ENCODE measurements at regions not wholly inside any gene's neighbourhood (a gene's known extent, or its start where the extent isn't known, plus 50 kb on each side); places are given as distances from the start of the nearest gene placed in this dataset.

DNA sequence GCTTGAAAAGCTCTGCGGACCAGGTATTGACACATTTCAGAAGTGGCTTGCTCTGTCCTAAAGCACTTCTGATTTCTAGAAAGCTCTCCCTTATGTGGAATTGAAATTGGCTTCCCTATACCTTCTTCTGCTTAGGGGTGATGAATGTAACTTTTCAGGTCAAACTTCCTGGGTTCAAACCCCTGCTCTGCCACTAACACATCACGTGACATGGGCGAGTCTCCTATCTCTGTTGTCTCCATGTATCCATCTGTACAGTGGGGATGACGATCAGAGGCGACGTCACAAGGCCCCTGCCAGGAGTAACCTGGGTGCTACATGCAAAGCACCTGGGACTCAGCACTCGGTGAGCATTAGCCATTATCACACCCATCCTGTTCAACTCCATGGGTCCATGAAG is 73.7 kb upstream of the PIWIL1 start:
- H2AFZ ChIP-seq (ENCODE audit: low read length): no peak overlapping the region
- H3K18ac ChIP-seq (ENCODE audit: extremely low read depth, low read length): no peak overlapping the region
- ChIA-PET POLR2A (ENCODE audit: partially characterized antibody) (no interaction called here), CTCF (ENCODE audit: partially characterized antibody) (interaction anchor here (0.9 to 1.1 kb wide), 2 partner anchors 13 to 217 kb away, joined by 3 to 4 read pairs; no protein-coding TSS in a partner anchor)
- H2BK5ac ChIP-seq (ENCODE audit: low read depth, low read length): no peak overlapping the region
- no peak overlapping the region for H2BK120ac ChIP-seq (replicated peaks; ENCODE audit: low read depth, low read length)
- peaks cover 0 to 14% (median 5%) of the 10 kb centered on the region in 4 experiments; a peak in 4 of 7 replicates for H3K27me3 ChIP-seq (replicated peaks in 1 of 4; ENCODE audit: control insufficient read depth in 3 of 4, extremely low read depth in 1 of 4, insufficient read depth in 3 of 4, low read length in 3 of 4)
- no peak overlapping the region for H2AK5ac ChIP-seq (ENCODE audit: low read depth, low read length)
- no peak overlapping the region for H3K14ac ChIP-seq (ENCODE audit: insufficient read length)
- H3K23ac ChIP-seq (ENCODE audit: insufficient read length): no peak overlapping the region
- H3K27ac ChIP-seq (ENCODE audit: low read depth, low read length): no peak overlapping the region
- H2BK20ac ChIP-seq (ENCODE audit: low read length): no peak overlapping the region
- H4K8ac ChIP-seq (ENCODE audit: extremely low read depth, insufficient read depth, low read length): no peak overlapping the region
- no peaks in the 10 kb centered on the region for H3K23me2 ChIP-seq (ENCODE audit: low read depth, low read length)
- H3K9me3 ChIP-seq (ENCODE audit: insufficient read depth in 2 of 2, low read depth in 1 of 2, low read length in 1 of 2): no peaks in the 10 kb centered on the region
- no peak overlapping the region for H3K56ac ChIP-seq (replicated peaks; ENCODE audit: insufficient read length, low read depth, low read length)
- no peak overlapping the region for H2BK15ac ChIP-seq (ENCODE audit: low read length)
- H3K4ac ChIP-seq (replicated peaks; ENCODE audit: insufficient read length, low read depth, low read length): no peak overlapping the region
- DNase-seq (ENCODE audit: low read depth in 1 of 2, low spot score in 2 of 2) (no peak), FAIRE-seq (no peak)
- no peak overlapping the region for H4K91ac ChIP-seq (replicated peaks; ENCODE audit: insufficient read length, low read length)
- H3K36me3 ChIP-seq (ENCODE audit: control insufficient read depth in 2 of 4, insufficient read depth in 4 of 4, low read length in 3 of 4): no peaks in the 10 kb centered on the region
- H3K4me3 ChIP-seq (ENCODE audit: extremely low read depth in 1 of 4, insufficient read depth in 2 of 4, low read depth in 3 of 4, low read length in 4 of 4): no peak overlapping the region
- H4K20me1 ChIP-seq (replicated peaks in 1 of 2; ENCODE audit: control insufficient read depth in 1 of 2, insufficient read depth in 2 of 2, low read length in 2 of 2): peaks cover 0 to 2% of the 10 kb centered on the region in 2 experiments
- no peak overlapping the region for H3K4me2 ChIP-seq (ENCODE audit: insufficient read depth in 1 of 2, low read depth in 2 of 2, low read length in 2 of 2)
- H3K79me2 ChIP-seq (ENCODE audit: control insufficient read depth in 1 of 2, insufficient read depth in 2 of 2, low read length in 2 of 2): no peaks in the 10 kb centered on the region
- H4K5ac ChIP-seq (ENCODE audit: insufficient read length, low read depth, low read length): no peak overlapping the region
- WGBS, 2 experiments (ENCODE audit: extremely low coverage in 1 of 2, insufficient coverage in 1 of 2, insufficient read length in 1 of 2, insufficient replicate concordance in 2 of 2, low coverage in 1 of 2, low lambda C conversion rate in 2 of 2, missing lambda C conversion rate in 1 of 2): 91% methylated on average over 7 of the region's 7 CpGs; no CpG with 5 or more reads in 1 of the 2 experiments
- no peaks in the 10 kb centered on the region for H3K79me1 ChIP-seq (ENCODE audit: low read depth, low read length)
- H2BK12ac ChIP-seq (ENCODE audit: low read depth, low read length): no peak overlapping the region
- TF ChIP-seq EZH2 (IDR thresholded peaks at IDR 0.05; ENCODE audit: low read depth, low read length, severe bottlenecking): no peak
- TF ChIP-seq NANOG (IDR thresholded peaks at IDR 0.05; ENCODE audit: insufficient read depth, low read depth, low read length, poor library complexity, severe bottlenecking): no peak
- no peak for TF ChIP-seq FOSL1 (IDR thresholded peaks at IDR 0.05; ENCODE audit: insufficient read depth, low read depth, low read length)
- no peak for TF ChIP-seq CBX8 (IDR thresholded peaks at IDR 0.05; ENCODE audit: borderline replicate concordance, low read depth, low read length)
- TF ChIP-seq GABPA (IDR thresholded peaks at IDR 0.05; ENCODE audit: borderline replicate concordance, insufficient read depth, low read length): no peak
- TF ChIP-seq EGR1 (IDR thresholded peaks at IDR 0.05; ENCODE audit: borderline replicate concordance, low read depth, low read length): no peak
- TF ChIP-seq YY1 (IDR thresholded peaks at IDR 0.05; ENCODE audit: low read depth, low read length): no peak
- no peak overlapping the region for H3K9ac ChIP-seq (replicated peaks in 1 of 4; ENCODE audit: extremely low read depth in 1 of 4, low read depth in 3 of 4, low read length in 3 of 4)
- no peaks in the 10 kb centered on the region for H3K4me1 ChIP-seq (replicated peaks in 1 of 4; ENCODE audit: control insufficient read depth in 3 of 4, insufficient read depth in 4 of 4, low read length in 3 of 4)

Measured in H1 (cell line).